ENCODE measurements at regions not wholly inside any gene's neighbourhood (a gene's known extent, or its start where the extent isn't known, plus 50 kb on each side); places are given as distances from the start of the nearest gene placed in this dataset.

DNA sequence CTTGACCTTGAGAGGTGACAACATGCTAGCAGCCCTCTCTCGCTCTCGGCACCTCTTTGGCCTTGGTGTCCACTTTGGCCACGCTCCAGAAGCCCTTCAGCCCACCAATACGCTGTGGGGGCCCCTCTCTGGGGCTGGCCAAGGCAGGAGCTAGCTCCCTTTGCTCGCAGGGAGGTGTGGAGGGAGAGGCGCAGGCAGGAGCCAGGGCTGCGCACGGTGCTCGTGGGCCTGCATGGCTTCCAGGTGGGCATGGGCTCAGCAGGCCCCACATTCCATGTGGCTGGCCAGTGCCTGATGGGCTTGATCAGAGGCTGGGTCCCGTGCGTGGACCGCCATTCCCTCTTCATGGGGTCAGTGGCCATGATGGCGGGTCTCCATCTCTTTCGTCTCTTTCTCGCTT lies 1237.0 kb upstream of the USP15 start:
- H3K9ac ChIP-seq (ENCODE audit: low read length): no peak overlapping the region
- H3K4me3 ChIP-seq (ENCODE audit: low read length): no peak overlapping the region
- no peaks in the 10 kb centered on the region for H3K36me3 ChIP-seq (ENCODE audit: control insufficient read depth, insufficient read depth, low read length, severe bottlenecking)
- no peaks in the 10 kb centered on the region for H3K4me1 ChIP-seq (ENCODE audit: control insufficient read depth, insufficient read depth, low read length)
- peaks cover 7% of the 10 kb centered on the region for H3K9me3 ChIP-seq (ENCODE audit: control insufficient read depth, low read length)
- H3K27me3 ChIP-seq (replicated peaks; ENCODE audit: control insufficient read depth, insufficient read depth, low read length): no peaks in the 10 kb centered on the region
- DNase-seq (ENCODE audit: low read depth): no peak

DNA sequence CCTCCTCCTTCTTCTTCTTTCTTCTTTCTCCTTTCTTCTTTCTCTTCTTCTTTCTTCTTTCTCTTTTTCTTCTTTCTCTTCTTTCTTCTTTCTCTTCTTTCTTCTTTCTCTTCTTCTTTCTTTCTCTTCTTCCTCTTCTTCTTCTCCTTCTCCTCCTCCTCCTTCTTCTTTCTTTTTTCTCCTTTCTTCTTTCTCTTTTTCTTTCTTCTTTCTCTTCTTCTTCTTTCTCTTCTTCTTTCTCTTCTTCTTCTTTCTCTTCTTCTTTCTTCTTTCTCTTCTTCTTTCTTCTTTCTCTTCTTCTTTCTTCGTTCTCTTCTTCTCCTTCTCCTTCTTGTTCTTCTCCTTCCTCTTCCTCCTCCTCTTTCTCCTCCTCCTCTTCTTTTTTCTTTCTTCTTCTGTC lies 1230.7 kb upstream of the USP15 start:
- Histone ChIP-seq H3K4me3 (ENCODE audit: low read length) (no peak overlapping the region), H3K36me3 (ENCODE audit: control insufficient read depth, insufficient read depth, low read length, severe bottlenecking) (no peaks in the 10 kb centered on the region), H3K27me3 (replicated peaks; ENCODE audit: control insufficient read depth, insufficient read depth, low read length) (no peaks in the 10 kb centered on the region), H3K9me3 (ENCODE audit: control insufficient read depth, low read length) (peaks cover 11% of the 10 kb centered on the region), H3K9ac (ENCODE audit: low read length) (no peak overlapping the region), H3K4me1 (ENCODE audit: control insufficient read depth, insufficient read depth, low read length) (no peaks in the 10 kb centered on the region)
- DNase-seq (ENCODE audit: low read depth): no peak

DNA sequence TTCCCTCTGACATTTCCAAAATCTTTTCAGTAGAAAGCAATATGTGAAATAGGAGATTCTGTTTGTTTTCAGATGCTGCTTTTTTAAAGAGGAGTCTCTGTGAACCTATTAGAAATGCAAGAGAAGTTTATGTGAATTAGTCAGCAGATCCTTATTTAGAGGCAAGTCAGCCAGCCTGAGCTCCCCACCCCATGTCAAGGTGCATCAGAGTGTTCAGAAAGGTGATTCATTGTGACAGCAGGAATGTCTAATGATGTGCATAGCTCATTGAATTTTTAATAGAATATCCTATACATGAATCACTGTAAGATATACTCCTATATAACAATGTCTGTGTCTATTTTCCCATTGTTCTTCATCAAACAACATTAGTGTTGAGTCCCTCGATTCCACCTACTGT lies 1222.4 kb upstream of the USP15 start:
- no peak overlapping the region for H3K4me3 ChIP-seq (ENCODE audit: low read length)
- peak; percentile 15 for DNase-seq (ENCODE audit: low read depth)
- H3K9me3 ChIP-seq (ENCODE audit: control insufficient read depth, low read length): no peaks in the 10 kb centered on the region
- H3K36me3 ChIP-seq (ENCODE audit: control insufficient read depth, insufficient read depth, low read length, severe bottlenecking): no peaks in the 10 kb centered on the region
- H3K4me1 ChIP-seq (ENCODE audit: control insufficient read depth, insufficient read depth, low read length): no peaks in the 10 kb centered on the region
- H3K9ac ChIP-seq (ENCODE audit: low read length): no peak overlapping the region
- H3K27me3 ChIP-seq (replicated peaks; ENCODE audit: control insufficient read depth, insufficient read depth, low read length): no peaks in the 10 kb centered on the region

DNA sequence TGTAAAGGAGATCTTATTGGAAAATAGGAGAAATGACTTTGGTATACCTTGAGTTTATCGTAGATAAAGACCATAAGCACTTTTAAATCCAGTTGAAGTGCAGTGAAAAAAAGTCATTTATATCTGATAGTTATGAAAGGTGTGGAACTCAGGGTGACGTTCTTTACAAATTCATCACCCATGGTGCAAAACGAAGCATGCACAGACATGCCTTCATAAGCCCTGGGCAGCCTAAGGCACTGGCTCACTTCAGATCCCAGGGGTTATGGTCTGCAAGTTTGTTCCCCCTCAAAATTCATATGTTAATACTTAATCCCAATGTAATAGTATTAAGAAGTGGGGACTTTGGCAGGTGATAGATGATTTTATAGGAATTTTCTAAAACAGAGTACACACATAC lies 1216.4 kb upstream of the USP15 start:
- Histone ChIP-seq H3K4me1 (ENCODE audit: control insufficient read depth, insufficient read depth, low read length) (no peaks in the 10 kb centered on the region), H3K36me3 (ENCODE audit: control insufficient read depth, insufficient read depth, low read length, severe bottlenecking) (no peaks in the 10 kb centered on the region), H3K9ac (ENCODE audit: low read length) (no peak overlapping the region), H3K9me3 (ENCODE audit: control insufficient read depth, low read length) (no peaks in the 10 kb centered on the region), H3K4me3 (ENCODE audit: low read length) (no peak overlapping the region), H3K27me3 (replicated peaks; ENCODE audit: control insufficient read depth, insufficient read depth, low read length) (no peaks in the 10 kb centered on the region)
- no peak for DNase-seq (ENCODE audit: low read depth)

DNA sequence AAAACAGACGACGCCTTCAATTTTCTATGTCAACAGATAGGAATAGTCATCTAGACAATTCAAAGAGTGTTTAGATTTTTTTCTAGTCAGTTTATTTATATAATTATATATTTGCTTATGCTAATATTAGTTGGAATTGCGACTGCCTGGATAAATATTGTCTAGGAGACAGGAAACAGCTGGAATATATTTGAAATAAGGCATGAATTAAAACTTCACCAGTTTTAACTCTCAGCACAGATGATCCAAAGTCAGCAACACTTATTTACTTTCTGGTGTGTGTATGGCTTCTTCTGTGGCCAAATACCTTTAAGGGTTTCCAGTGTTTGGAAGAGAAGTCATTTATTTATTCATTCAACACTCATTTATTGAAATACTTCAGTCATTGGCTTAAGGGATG lies 1215.4 kb upstream of the USP15 start:
- Histone ChIP-seq H3K36me3 (ENCODE audit: control insufficient read depth, insufficient read depth, low read length, severe bottlenecking) (no peaks in the 10 kb centered on the region), H3K4me3 (ENCODE audit: low read length) (no peak overlapping the region), H3K27me3 (replicated peaks; ENCODE audit: control insufficient read depth, insufficient read depth, low read length) (no peaks in the 10 kb centered on the region), H3K4me1 (ENCODE audit: control insufficient read depth, insufficient read depth, low read length) (no peaks in the 10 kb centered on the region), H3K9me3 (ENCODE audit: control insufficient read depth, low read length) (no peaks in the 10 kb centered on the region), H3K9ac (ENCODE audit: low read length) (no peak overlapping the region)
- DNase-seq (ENCODE audit: low read depth): no peak

DNA sequence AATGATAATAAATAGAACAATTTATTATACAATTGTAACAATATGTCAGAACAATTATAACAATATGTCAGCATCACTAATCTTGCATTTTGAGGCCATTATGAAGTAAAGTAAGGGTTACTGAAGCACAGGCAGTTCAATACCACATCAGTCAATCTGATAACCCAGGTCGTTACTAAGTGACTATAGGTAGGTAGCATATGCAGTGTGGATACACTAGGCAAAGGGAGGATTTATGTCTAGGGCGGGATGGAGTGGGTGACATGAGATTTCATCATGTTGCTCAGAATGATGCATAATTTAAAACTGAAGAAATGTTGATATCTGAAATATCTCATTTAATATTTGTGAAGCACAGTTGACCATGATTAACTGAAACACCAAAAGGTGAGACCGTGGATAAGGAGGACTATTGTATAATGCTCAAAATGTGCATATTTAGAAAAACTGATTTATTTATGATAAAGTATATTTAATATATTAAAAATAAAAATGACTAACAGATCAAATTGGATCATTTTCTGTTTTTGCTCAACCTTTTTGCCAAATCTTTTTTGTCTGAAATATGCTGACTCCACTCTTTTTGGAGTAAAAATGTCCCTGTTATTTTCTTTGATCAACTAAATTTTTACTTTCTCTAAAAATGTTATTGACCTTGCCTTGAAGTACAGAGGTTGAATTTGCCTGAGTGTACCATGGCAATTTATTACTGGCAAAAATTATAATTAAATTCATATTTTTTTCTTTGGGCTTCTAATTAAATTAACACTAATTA lies 1189.4 kb upstream of the USP15 start:
- Histone ChIP-seq H3K9ac (ENCODE audit: low read length) (no peak overlapping the region), H3K27me3 (replicated peaks; ENCODE audit: control insufficient read depth, insufficient read depth, low read length) (no peaks in the 10 kb centered on the region), H3K36me3 (ENCODE audit: control insufficient read depth, insufficient read depth, low read length, severe bottlenecking) (no peaks in the 10 kb centered on the region), H3K9me3 (ENCODE audit: control insufficient read depth, low read length) (no peaks in the 10 kb centered on the region), H3K4me1 (ENCODE audit: control insufficient read depth, insufficient read depth, low read length) (no peaks in the 10 kb centered on the region), H3K4me3 (ENCODE audit: low read length) (no peak overlapping the region)
- no peak for DNase-seq (ENCODE audit: low read depth)

DNA sequence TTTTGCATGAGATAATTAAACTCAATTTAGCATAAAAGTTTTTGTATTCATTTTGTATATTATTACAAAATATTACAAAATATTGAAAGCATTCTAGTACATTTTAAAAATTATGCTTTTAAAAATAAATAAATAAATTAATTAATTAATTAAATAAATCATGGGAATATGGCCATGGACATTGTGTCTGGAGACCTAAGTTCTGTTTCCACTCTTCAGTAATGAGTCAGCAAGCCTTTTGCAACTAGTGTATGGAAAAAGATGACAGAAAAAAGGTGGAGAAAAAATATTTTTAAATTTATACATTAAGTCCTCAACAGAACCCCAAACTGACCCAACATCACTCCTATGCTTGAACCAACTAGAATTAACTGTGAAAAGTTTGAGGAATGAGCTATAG lies 1187.5 kb upstream of the USP15 start:
- no peak overlapping the region for H3K4me3 ChIP-seq (ENCODE audit: low read length)
- H3K4me1 ChIP-seq (ENCODE audit: control insufficient read depth, insufficient read depth, low read length): no peaks in the 10 kb centered on the region
- no peak for DNase-seq (ENCODE audit: low read depth)
- H3K9ac ChIP-seq (ENCODE audit: low read length): no peak overlapping the region
- H3K27me3 ChIP-seq (replicated peaks; ENCODE audit: control insufficient read depth, insufficient read depth, low read length): no peaks in the 10 kb centered on the region
- H3K36me3 ChIP-seq (ENCODE audit: control insufficient read depth, insufficient read depth, low read length, severe bottlenecking): no peaks in the 10 kb centered on the region
- H3K9me3 ChIP-seq (ENCODE audit: control insufficient read depth, low read length): no peaks in the 10 kb centered on the region

DNA sequence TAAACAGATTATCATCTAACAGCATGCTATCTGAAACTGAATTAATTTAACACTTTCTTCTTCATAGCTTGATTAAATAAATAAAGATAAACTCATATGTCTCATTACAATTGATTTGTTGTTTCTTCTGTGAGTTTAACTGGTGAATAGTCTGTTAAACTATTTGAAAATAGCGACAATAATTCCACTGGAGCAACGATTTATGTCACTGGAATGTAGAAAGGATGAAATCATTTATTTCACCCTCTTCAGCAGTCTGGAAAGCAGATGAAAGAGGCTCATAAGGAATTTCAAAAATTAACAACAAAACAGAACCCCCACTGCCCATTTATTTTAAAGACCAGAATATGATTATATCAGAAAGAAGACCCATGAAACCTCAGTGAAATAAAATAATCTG lies 1165.1 kb upstream of the USP15 start:
- Histone ChIP-seq H3K27me3 (replicated peaks; ENCODE audit: control insufficient read depth, insufficient read depth, low read length) (no peaks in the 10 kb centered on the region), H3K9ac (ENCODE audit: low read length) (no peak overlapping the region), H3K4me1 (ENCODE audit: control insufficient read depth, insufficient read depth, low read length) (no peaks in the 10 kb centered on the region), H3K4me3 (ENCODE audit: low read length) (no peak overlapping the region), H3K36me3 (ENCODE audit: control insufficient read depth, insufficient read depth, low read length, severe bottlenecking) (no peaks in the 10 kb centered on the region), H3K9me3 (ENCODE audit: control insufficient read depth, low read length) (no peaks in the 10 kb centered on the region)
- DNase-seq (ENCODE audit: low read depth): peak; percentile 23

DNA sequence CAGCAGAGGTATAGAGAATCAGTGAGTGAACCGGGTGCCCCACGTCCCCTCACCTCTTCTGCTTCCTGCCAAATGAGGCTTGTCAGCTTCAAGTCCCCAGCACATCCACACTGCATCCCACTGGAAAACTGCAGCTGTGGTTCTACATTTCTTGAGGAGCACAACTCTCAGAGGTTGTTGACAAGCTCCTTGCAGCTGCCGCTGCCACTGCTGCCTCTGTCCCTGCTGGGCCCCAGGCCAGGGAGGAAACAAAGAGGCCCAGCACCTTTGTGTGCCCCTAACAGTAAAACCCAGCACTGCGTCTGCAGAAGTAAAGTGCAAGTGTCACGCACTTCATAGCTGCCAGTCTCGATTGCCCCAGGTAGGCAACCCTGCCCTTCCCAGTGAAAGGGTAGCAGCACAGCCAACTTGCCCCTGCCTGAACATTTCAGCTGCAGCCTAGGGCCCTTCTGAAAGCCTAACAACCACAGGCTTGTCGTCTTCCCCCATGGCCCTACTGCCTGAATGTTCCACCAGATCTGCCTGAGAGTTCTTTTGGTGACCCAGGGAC lies 1162.1 kb upstream of the USP15 start:
- no peak overlapping the region for H3K9ac ChIP-seq (ENCODE audit: low read length)
- no peak overlapping the region for H3K4me3 ChIP-seq (ENCODE audit: low read length)
- H3K27me3 ChIP-seq (replicated peaks; ENCODE audit: control insufficient read depth, insufficient read depth, low read length): no peaks in the 10 kb centered on the region
- no peaks in the 10 kb centered on the region for H3K4me1 ChIP-seq (ENCODE audit: control insufficient read depth, insufficient read depth, low read length)
- no peak for DNase-seq (ENCODE audit: low read depth)
- H3K36me3 ChIP-seq (ENCODE audit: control insufficient read depth, insufficient read depth, low read length, severe bottlenecking): no peaks in the 10 kb centered on the region
- H3K9me3 ChIP-seq (ENCODE audit: control insufficient read depth, low read length): peaks cover 3% of the 10 kb centered on the region

DNA sequence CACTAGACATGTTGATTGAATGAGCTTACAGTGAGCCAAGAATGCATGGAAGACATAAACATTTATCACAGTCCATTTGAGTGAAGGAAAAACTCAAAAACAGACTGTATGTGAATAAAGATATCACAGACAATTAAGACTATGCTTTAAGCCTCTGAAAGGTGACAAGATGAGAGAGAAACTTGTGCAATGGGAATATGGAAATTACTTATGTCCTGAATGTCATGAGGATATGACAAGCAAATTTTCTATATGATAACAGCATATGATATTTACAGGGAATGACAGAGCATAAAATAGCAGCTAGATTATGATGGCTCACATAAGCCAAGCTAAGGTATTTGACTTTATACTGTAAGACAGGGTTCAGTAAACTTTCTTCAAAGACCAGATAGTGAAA lies 1153.1 kb upstream of the USP15 start:
- Histone ChIP-seq H3K27me3 (replicated peaks; ENCODE audit: control insufficient read depth, insufficient read depth, low read length) (no peaks in the 10 kb centered on the region), H3K4me1 (ENCODE audit: control insufficient read depth, insufficient read depth, low read length) (no peaks in the 10 kb centered on the region), H3K4me3 (ENCODE audit: low read length) (no peak overlapping the region), H3K36me3 (ENCODE audit: control insufficient read depth, insufficient read depth, low read length, severe bottlenecking) (no peaks in the 10 kb centered on the region), H3K9ac (ENCODE audit: low read length) (no peak overlapping the region), H3K9me3 (ENCODE audit: control insufficient read depth, low read length) (peaks cover 22% of the 10 kb centered on the region)
- DNase-seq (ENCODE audit: low read depth): no peak

DNA sequence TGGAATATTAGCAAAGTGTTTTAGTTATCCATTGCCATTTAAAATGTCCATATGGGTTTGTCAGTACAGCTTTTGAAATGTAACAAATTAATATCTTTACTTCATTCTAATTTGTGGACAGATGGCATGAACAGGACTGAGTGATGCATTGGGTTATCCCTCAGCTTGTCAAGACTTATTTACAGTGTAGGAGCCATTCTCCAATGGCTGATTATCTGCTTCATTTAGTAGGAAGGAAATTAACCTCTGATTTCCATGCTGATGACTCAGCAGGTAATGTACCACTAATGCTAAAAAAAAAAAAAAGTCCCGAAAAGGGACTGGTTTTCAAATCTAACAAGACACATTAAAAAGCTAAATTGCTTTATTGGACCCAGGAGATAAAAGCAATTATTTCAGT lies 1149.0 kb upstream of the USP15 start:
- H3K36me3 ChIP-seq (ENCODE audit: control insufficient read depth, insufficient read depth, low read length, severe bottlenecking): no peaks in the 10 kb centered on the region
- H3K4me1 ChIP-seq (ENCODE audit: control insufficient read depth, insufficient read depth, low read length): no peaks in the 10 kb centered on the region
- no peak overlapping the region for H3K4me3 ChIP-seq (ENCODE audit: low read length)
- DNase-seq (ENCODE audit: low read depth): no peak
- peaks cover 3% of the 10 kb centered on the region for H3K9me3 ChIP-seq (ENCODE audit: control insufficient read depth, low read length)
- H3K27me3 ChIP-seq (replicated peaks; ENCODE audit: control insufficient read depth, insufficient read depth, low read length): no peaks in the 10 kb centered on the region
- no peak overlapping the region for H3K9ac ChIP-seq (ENCODE audit: low read length)

Measured in adipocyte (in vitro differentiated cells).